ENCODE measurements at regions not wholly inside any gene's neighbourhood (a gene's known extent, or its start where the extent isn't known, plus 50 kb on each side); places are given as distances from the start of the nearest gene placed in this dataset.

GRCh38 chr3:59601486-59601885 is 551.7 kb upstream of the CFAP20DC start:
- Histone ChIP-seq H3K4me3 (no peak overlapping the region), H3K27me3 (no peaks in the 10 kb centered on the region), H3K4me1 (no peaks in the 10 kb centered on the region), H3K36me3 (no peaks in the 10 kb centered on the region), H3K27ac (no peak overlapping the region), H3K9me3 (no peaks in the 10 kb centered on the region)
- WGBS = 57% methylated on average over 1 of the region's 1 CpG
- no peak for DNase-seq (ENCODE audit: low spot score in 2 of 2)
- TF ChIP-seq EP300 (IDR thresholded peaks at IDR 0.05) (no peak), POLR2A (IDR thresholded peaks at IDR 0.05) (no peak), POLR2AphosphoS5 (IDR thresholded peaks at IDR 0.05) (no peak), CTCF (IDR thresholded peaks at IDR 0.05) (no peak)

- Histone ChIP-seq H3K27ac (no peak overlapping the region), H3K9me3 (no peaks in the 10 kb centered on the region), H3K36me3 (no peaks in the 10 kb centered on the region), H3K4me1 (no peaks in the 10 kb centered on the region), H3K27me3 (no peaks in the 10 kb centered on the region), H3K4me3 (no peak overlapping the region)
- 53% methylated on average over 2 of the region's 2 CpGs for WGBS
- TF ChIP-seq EP300 (IDR thresholded peaks at IDR 0.05) = no peak
- no peak for TF ChIP-seq POLR2A (IDR thresholded peaks at IDR 0.05)
- no peak for TF ChIP-seq POLR2AphosphoS5 (IDR thresholded peaks at IDR 0.05)
- TF ChIP-seq CTCF (IDR thresholded peaks at IDR 0.05) = no peak
- no peak for DNase-seq (ENCODE audit: low spot score in 2 of 2)
Observed at GRCh38 chr3:59600631-59601030, 550.8 kb upstream of the CFAP20DC start.

- no peaks in the 10 kb centered on the region for H3K36me3 ChIP-seq
- H3K4me1 ChIP-seq = no peaks in the 10 kb centered on the region
- H3K9me3 ChIP-seq = no peaks in the 10 kb centered on the region
- TF ChIP-seq POLR2AphosphoS5 (IDR thresholded peaks at IDR 0.05) (no peak), EP300 (IDR thresholded peaks at IDR 0.05) (no peak), CTCF (IDR thresholded peaks at IDR 0.05) (no peak), POLR2A (IDR thresholded peaks at IDR 0.05) (no peak)
- no peak overlapping the region for H3K4me3 ChIP-seq
- no peaks in the 10 kb centered on the region for H3K27me3 ChIP-seq
- no peak overlapping the region for H3K27ac ChIP-seq
- WGBS = 54% methylated on average over 1 of the region's 1 CpG
- DNase-seq (ENCODE audit: low spot score in 2 of 2) = no peak
Observed at GRCh38 chr3:59596741-59597140, 546.9 kb upstream of the CFAP20DC start.

GRCh38 chr3:59595830-59596229 is 546.0 kb upstream of the CFAP20DC start:
- Histone ChIP-seq H3K27ac (no peak overlapping the region), H3K4me1 (no peaks in the 10 kb centered on the region), H3K4me3 (no peak overlapping the region), H3K27me3 (no peaks in the 10 kb centered on the region), H3K36me3 (no peaks in the 10 kb centered on the region), H3K9me3 (no peaks in the 10 kb centered on the region)
- no peak for TF ChIP-seq EP300 (IDR thresholded peaks at IDR 0.05)
- no peak for TF ChIP-seq POLR2AphosphoS5 (IDR thresholded peaks at IDR 0.05)
- no peak for TF ChIP-seq CTCF (IDR thresholded peaks at IDR 0.05)
- no peak for DNase-seq (ENCODE audit: low spot score in 2 of 2)

GRCh38 chr3:59593380-59593779 is 543.6 kb upstream of the CFAP20DC start:
- Histone ChIP-seq H3K27ac (no peak overlapping the region), H3K4me1 (no peaks in the 10 kb centered on the region), H3K9me3 (no peaks in the 10 kb centered on the region), H3K27me3 (no peaks in the 10 kb centered on the region), H3K36me3 (no peaks in the 10 kb centered on the region), H3K4me3 (no peak overlapping the region)
- DNase-seq (ENCODE audit: low spot score in 2 of 2) = no peak
- TF ChIP-seq POLR2AphosphoS5 (IDR thresholded peaks at IDR 0.05) (no peak), POLR2A (IDR thresholded peaks at IDR 0.05) (no peak), CTCF (IDR thresholded peaks at IDR 0.05) (no peak), EP300 (IDR thresholded peaks at IDR 0.05) (no peak)
